ENCODE measurements at regions not wholly inside any gene's neighbourhood (a gene's known extent, or its start where the extent isn't known, plus 50 kb on each side); places are given as distances from the start of the nearest gene placed in this dataset.

- Histone ChIP-seq H3K36me3 (no peaks in the 10 kb centered on the region), H3K27ac (peak overlapping the region in 3 of 4 donors; percentile 52 to 73 (median 68)), H3K4me1 (peaks cover 0 to 30% (median 20%) of the 10 kb centered on the region in 4 donors), H3K9me3 (peaks cover 0 to 4% (median 0%) of the 10 kb centered on the region in 4 donors), H3K27me3 (no peaks in the 10 kb centered on the region), H3K4me3 (no peak overlapping the region)
- no peak for DNase-seq
- intact Hi-C loops (cut with DNase I) = no loop called here
- TF ChIP-seq EP300 (IDR thresholded peaks at IDR 0.05) (no peak), POLR2A (IDR thresholded peaks at IDR 0.05) (no peak), POLR2AphosphoS5 (IDR thresholded peaks at IDR 0.05) (no peak)
- TF ChIP-seq, protein P1, sequence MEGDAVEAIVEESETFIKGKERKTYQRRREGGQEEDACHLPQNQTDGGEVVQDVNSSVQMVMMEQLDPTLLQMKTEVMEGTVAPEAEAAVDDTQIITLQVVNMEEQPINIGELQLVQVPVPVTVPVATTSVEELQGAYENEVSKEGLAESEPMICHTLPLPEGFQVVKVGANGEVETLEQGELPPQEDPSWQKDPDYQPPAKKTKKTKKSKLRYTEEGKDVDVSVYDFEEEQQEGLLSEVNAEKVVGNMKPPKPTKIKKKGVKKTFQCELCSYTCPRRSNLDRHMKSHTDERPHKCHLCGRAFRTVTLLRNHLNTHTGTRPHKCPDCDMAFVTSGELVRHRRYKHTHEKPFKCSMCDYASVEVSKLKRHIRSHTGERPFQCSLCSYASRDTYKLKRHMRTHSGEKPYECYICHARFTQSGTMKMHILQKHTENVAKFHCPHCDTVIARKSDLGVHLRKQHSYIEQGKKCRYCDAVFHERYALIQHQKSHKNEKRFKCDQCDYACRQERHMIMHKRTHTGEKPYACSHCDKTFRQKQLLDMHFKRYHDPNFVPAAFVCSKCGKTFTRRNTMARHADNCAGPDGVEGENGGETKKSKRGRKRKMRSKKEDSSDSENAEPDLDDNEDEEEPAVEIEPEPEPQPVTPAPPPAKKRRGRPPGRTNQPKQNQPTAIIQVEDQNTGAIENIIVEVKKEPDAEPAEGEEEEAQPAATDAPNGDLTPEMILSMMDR (IDR thresholded peaks at IDR 0.05) = no peak
- WGBS, 2 donors = 12 to 36% methylated on average over 4 of the region's 4 CpGs
Observed at GRCh38 chr4:147117431-147117830, 171.8 kb upstream of the TTC29 start.

- intact Hi-C loops (cut with DNase I) = no loop called here
- Histone ChIP-seq H3K36me3 (no peaks in the 10 kb centered on the region), H3K27ac (peak overlapping the region in 3 of 4 donors; percentile 49 to 73 (median 60)), H3K4me1 (peaks cover 0 to 30% (median 20%) of the 10 kb centered on the region in 4 donors), H3K27me3 (no peaks in the 10 kb centered on the region), H3K9me3 (peaks cover 0 to 4% (median 0%) of the 10 kb centered on the region in 4 donors), H3K4me3 (no peak overlapping the region)
- no peak for DNase-seq
- 17 to 31% methylated on average over 2 of the region's 2 CpGs for WGBS, 2 donors
- no peak for TF ChIP-seq EP300 (IDR thresholded peaks at IDR 0.05)
- no peak for TF ChIP-seq POLR2A (IDR thresholded peaks at IDR 0.05)
- TF ChIP-seq, protein P1 (IDR thresholded peaks at IDR 0.05) = no peak
- TF ChIP-seq POLR2AphosphoS5 (IDR thresholded peaks at IDR 0.05) = no peak
Observed at GRCh38 chr4:147118528-147118927, 172.9 kb upstream of the TTC29 start.

DNA sequence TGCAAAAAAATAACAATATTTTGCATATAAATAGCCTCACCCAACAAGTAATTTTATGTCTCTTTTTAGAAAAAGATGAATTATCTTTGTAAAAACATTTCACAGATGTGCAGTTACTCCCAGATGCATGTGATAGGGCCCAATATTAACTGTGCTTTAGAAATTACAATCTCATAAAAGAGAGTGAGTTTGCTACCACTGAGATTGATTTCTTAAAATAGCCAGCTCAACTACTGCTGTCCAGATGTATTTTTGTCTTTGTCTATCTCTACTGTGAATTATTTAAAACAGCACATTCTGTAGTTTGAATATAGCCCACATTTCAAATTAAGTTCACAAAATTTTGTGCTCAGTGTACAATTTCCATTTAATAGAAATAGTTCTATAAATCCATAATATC lies 177.0 kb upstream of the TTC29 start:
- Histone ChIP-seq H3K27ac (no peak overlapping the region), H3K36me3 (no peaks in the 10 kb centered on the region), H3K4me1 (peaks cover 0 to 20% (median 12%) of the 10 kb centered on the region in 4 donors), H3K4me3 (no peak overlapping the region), H3K9me3 (no peaks in the 10 kb centered on the region), H3K27me3 (no peaks in the 10 kb centered on the region)
- no peak for TF ChIP-seq EP300 (IDR thresholded peaks at IDR 0.05)
- TF ChIP-seq, protein P1 (IDR thresholded peaks at IDR 0.05) = no peak
- TF ChIP-seq POLR2AphosphoS5 (IDR thresholded peaks at IDR 0.05) = no peak
- DNase-seq = no peak
- intact Hi-C loops (cut with DNase I) = no loop called here

DNA sequence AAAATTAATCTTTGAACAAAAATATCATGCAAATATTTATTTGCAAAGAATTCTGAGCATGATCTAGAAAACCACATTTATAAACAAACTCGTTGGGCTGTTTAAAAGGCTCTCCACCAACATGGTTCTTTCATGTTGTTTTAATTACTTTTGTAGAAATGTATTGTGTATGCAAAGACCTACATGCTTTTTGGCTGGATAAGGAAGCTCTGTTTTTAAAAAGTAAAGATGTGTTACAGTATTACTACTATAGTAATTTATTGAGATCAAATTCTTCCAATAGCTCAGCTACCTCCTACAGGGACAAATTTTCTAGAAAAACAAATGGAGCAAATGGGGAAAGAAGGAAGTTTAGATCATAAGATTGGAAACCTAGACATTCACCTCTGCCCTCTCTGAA lies 177.5 kb upstream of the TTC29 start:
- 34 to 35% methylated on average over 1 of the region's 1 CpG for WGBS, 2 donors
- DNase-seq = no peak
- no peaks in the 10 kb centered on the region for H3K36me3 ChIP-seq
- H3K27me3 ChIP-seq = no peaks in the 10 kb centered on the region
- TF ChIP-seq POLR2AphosphoS5 (IDR thresholded peaks at IDR 0.05) (no peak), POLR2A (IDR thresholded peaks at IDR 0.05) (no peak), EP300 (IDR thresholded peaks at IDR 0.05) (no peak)
- TF ChIP-seq, protein P1 (IDR thresholded peaks at IDR 0.05) = no peak
- intact Hi-C loops (cut with DNase I) = no loop called here
- no peak overlapping the region for H3K4me3 ChIP-seq
- no peak overlapping the region for H3K27ac ChIP-seq
- peaks cover 0 to 15% (median 9%) of the 10 kb centered on the region in 4 donors for H3K4me1 ChIP-seq
- H3K9me3 ChIP-seq = no peaks in the 10 kb centered on the region

DNA sequence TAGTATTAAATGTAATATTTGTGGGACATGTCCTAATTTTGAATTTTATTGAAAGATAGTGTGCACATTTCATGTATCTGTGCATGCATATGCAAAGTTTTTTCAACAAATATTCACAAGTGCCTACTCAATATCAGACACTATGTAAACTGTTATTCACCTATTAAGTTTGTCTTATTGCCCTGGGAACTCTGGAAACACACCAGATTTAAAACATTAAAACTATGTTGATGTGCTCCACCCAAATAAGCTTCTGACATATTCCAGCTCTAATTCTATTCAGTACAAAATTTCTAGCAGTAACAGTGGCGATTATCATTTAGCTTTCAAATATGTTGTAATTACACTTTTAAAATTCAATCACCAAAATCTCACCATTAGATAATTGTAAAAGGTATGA lies 183.1 kb upstream of the TTC29 start:
- WGBS, 2 donors = 83 to 94% methylated on average over 1 of the region's 1 CpG
- H3K27me3 ChIP-seq = no peaks in the 10 kb centered on the region
- TF ChIP-seq POLR2AphosphoS5 (IDR thresholded peaks at IDR 0.05) (no peak), EP300 (IDR thresholded peaks at IDR 0.05) (no peak), POLR2A (IDR thresholded peaks at IDR 0.05) (no peak)
- TF ChIP-seq, protein P1 (IDR thresholded peaks at IDR 0.05) = no peak
- no peaks in the 10 kb centered on the region for H3K36me3 ChIP-seq
- H3K4me3 ChIP-seq = no peak overlapping the region
- no peaks in the 10 kb centered on the region for H3K4me1 ChIP-seq
- intact Hi-C loops (cut with DNase I) = no loop called here
- H3K27ac ChIP-seq = no peak overlapping the region
- DNase-seq = no peak
- H3K9me3 ChIP-seq = no peaks in the 10 kb centered on the region
